Kidney tubule cell (primary cell): ENCODE measurements at regions not wholly inside any gene's neighbourhood (a gene's known extent, or its start where the extent isn't known, plus 50 kb on each side); places are given as distances from the start of the nearest gene placed in this dataset.
A peak's percentile ranks its signal among the peaks of the same experiment; 100 is the strongest.
"Not testable (repeated sequence)": the region's sequence is repeated elsewhere in the genome, so short reads cannot be mapped to it uniquely, and the experiment has no call there.

Experiments used
- DNase-seq: peaks from one replicate; pipeline ENCODE4 v3.0.0-alpha.2; 2018; ENCODE audit warnings: low spot score

DNA sequence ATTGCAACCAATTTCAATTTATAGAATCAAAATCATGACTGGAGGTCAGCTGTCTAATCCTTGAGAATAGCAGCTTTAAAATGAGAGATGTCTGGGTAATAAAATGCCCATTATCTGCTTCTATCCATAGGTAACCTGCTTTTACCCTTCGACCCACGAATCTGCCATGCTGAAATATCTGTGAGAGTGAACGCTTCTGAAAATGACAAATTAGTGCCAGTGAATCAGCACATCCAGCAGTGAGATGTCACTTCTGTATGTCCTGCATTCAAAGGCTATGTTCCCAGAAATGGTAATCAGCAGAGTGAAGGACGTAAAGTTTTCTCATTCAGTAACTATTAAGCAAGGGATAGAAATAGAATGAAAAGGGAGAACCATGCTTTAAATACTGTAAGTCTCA lies 532.4 kb upstream of the ITGA1 start:
- no peak for DNase-seq

DNA sequence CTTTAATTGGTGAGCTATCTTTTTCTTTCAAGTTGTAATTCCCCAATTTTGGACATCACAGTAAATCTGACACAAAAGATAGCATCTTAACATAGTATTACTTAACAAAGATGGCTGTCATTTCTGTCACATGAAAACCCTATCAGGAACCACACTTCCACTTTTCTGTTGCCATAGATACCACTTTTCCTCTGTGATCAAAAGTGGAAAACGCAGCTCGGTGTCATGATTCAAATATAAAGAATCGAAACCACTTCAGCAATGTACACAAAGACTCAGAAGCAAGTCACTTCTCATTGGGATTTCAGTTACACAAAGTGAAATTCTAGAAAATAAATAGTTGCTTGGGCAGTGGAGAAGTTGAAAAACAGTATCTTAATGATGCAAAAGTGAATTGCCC lies 524.9 kb upstream of the ITGA1 start:
- DNase-seq: no peak

DNA sequence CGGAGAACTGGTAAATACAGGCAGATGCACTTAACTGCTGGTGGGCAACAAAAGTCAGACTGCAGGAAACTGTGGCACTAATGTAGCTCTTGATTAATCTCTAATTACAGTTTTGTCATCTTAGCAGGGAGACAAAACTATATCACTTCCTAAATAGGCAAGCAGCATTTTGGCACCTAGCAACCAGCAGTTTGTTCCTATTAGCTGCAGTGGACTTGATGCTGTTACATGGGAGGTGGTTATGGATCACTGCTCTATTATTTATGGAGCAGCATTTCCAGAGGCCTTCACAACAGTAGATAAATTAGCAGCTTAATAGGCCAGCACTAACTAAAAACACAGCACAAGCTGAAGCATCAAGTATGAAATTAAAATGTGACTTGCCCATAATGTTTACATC lies 518.3 kb upstream of the ITGA1 start:
- no peak for DNase-seq

DNA sequence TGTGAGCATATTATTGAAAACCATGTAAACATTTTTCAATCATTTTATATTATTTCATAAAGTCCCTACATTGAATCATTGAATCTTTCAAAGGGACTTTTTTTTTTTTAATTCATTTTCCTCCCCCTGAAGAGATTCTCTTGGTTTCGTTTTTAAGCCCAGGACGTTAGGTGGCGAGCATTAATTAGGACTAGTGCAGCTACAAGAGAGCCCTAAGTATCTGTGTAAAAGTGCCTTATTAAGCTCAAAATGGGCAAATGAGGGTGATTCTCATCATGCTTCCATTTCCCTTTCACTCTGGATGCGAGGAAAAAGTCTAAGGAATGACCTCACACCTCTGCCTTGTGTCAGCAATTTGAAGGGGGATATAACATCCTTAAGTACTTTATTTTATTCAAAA lies 517.9 kb upstream of the ITGA1 start:
- no peak for DNase-seq

DNA sequence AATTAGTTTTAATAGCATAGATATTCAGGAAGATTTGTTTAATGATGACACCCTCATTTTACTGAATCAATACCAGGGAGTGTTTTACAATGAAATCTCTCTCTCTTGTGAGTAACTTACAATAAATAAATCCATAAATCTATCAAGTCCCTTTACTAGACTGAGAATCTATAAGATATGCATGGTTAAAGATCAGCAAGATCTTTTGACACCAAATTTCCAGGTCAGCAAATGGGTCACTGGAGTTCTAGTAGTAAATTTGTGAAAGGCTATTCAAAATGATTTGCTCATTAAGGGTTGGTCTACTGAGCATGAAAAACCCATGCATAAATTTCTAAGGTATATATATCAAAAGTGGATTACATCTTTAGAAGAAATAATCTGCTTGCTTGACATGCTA lies 512.1 kb upstream of the ITGA1 start:
- DNase-seq: no peak

DNA sequence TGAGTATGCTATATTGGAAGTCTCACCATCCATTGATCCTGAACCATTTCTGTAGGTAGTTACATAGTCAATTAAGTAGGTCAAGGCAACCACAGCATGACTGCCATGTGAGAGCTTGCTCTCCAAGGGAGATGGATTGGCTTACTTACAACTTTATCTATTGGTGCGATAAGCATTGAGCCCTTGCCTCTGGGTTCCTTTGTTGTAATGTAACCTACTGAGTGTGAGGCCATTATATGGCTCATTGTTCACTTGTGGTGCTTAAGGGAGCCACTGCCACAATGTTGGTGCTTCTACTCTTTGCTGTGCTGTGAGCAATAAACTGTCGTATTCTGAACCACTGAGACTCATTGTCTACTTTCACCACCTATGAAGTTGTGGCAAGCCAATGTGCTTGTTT lies 510.6 kb upstream of the ITGA1 start:
- no peak for DNase-seq

DNA sequence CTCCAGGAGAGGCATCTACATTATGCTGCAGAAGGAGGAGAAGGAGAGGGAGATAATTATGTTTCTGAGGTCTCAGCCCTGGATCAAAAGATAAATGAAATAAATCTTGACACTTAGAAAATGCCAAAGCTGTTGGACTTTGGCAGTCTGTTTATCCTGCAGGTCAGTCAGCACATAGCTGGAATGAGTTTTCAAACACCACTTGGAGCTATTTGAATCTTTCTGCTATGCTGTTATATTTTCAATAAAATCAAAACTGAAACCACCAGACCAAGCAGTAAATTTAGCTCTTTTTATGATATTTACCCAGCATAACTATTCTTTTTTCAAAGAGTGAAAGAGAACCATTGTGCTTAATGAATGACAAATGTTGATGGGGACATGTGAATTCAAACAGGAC lies 505.1 kb upstream of the ITGA1 start:
- no peak for DNase-seq

DNA sequence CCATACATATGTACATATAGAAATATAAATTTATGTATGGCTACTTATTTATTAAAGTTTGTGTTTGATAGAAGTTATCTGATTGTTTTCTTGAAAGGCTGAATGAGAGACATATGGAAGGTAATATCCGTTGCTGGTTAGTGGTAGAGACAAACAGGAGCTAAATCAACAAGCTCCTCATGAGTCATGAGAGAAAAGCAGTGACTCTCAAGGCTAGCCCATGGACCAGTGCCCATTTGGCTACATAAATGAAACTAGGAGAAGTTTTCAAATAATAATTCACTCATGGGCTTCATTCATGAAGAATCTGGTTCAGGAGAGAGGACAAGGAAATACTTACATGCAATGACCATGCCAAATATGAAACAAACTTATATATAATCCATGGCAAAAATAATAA lies 504.5 kb upstream of the ITGA1 start:
- peak; percentile 11 for DNase-seq

DNA sequence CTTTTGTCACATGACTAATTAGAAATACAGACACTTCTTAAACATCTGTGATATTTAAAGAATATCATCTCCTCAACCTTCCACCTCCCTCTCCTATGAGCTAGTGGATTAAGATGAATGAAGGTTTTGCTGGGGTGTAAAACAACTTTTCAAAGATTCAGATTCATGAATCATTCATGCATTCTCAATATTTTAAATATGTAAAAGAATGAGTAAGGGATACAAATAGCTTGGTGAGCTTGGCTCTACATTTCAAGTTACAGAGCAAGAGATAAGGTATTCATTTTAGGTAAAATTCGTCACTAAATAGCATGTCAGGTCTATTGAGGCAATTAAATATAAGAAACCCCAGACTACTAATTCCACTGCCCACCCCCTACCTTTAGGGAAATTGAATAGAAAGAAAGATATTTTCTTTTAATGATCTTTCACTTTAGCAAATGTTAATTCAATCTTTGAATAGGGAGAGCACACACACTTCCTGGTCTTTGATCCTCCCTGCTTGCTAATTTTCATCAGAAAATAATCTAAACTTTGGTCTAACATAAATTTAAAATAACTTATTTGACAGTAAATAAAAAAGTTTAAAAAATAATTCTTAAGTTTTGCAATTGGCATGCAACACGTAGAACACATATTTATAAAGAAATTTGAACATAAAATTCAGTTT lies 486.9 kb upstream of the ITGA1 start:
- DNase-seq: no peak

DNA sequence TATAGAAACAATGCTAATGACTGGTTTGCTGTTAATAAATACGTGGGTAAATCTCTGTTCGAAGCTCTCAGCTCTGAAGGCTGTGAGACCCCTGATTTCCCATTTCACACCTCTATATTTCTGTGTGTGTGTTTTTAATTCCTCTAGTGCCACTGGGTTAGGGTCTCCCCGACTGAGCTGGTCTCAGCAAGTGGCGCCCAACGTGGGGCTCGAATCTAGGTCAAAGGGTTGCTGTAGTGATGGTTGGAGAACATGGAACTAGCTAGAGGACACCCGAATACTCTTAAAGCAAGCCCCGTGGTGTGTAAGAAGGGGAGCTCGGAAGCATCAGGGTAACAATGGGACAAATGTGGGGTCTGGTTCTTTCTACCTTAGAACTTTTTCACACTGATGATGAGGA lies 482.9 kb upstream of the ITGA1 start:
- not testable (repeated sequence) for DNase-seq

DNA sequence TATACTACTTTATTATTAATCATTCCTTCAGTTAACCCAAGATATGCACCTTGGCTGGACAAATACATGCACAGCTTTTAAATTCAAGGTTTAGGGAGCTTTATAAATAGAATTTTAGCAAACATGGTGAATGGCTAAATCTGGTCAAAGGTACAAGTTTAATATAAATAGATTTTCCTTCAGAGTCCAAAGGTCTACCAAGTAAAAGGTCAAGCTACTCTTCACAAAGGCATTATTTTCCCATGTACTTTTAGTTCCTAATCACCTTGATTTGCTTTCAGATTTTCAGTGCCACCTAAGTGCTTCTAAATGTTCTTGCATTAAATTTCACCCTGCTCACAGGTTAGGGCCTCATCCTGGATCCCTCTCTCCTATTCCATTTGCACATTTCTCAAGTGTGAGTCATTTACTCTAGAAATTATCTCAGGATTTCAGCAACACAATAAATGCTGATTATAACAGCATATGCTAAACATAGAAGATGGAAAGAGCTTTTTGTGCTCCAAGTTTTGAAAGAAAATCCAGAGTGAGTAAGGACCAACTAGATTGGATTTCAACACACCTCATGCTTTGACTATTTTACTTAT lies 459.4 kb upstream of the ITGA1 start:
- no peak for DNase-seq

DNA sequence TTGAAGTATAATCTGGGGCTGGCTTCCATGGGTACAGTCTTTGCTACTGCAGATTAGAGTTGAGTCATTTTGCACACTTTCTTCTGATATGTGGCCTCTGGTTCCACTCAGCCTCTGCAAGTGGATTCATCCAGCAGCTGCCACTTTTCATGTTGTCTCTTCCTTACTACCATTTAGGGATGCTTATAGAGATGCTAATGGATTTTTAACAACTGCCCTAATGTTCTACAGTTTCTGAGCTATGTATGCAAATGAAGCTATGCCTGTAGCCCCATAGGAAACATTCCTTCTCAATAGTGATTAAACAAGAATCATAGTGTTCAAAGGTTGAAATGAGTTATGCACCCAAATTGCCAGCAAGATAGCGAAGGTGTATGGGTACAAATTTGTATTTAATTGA lies 456.0 kb upstream of the ITGA1 start:
- DNase-seq: no peak

DNA sequence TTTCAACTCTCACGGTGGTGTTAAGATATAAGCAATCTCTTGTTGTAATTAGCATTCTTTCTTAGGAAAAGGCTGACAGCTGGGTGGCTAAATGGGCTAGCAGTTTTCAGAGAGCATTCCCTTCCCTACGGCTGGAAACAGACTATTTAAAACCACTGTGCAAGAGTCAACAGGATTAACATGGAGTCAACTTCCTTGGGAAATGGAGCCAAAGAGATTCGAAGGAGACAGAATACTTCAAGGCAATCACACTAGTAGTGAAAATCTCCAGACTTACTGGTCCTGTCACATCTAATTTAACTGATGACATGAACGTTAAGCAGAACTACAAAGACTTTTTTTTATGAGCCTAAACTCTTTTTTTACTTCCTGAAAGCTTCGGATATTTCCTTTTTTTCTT lies 453.3 kb upstream of the ITGA1 start:
- DNase-seq: no peak

DNA sequence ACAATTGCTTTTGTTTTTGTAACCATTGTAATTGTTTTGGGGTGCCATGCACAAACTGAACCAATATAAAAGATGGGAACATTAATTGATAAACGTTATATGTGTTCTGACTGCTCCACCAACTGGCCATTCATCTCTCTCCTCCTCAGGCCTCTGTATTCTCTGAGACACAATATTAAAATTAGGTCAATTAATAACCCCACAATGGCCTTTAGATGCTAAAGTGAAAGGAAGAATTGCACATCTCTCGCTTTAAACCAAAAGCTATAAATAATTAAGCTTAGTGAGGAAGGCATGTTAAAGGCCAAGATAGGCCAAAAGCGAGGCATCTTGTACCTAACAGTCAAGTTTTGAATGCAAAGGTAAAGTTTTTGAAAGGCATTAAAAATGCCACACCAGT lies 448.4 kb upstream of the ITGA1 start:
- no peak for DNase-seq

DNA sequence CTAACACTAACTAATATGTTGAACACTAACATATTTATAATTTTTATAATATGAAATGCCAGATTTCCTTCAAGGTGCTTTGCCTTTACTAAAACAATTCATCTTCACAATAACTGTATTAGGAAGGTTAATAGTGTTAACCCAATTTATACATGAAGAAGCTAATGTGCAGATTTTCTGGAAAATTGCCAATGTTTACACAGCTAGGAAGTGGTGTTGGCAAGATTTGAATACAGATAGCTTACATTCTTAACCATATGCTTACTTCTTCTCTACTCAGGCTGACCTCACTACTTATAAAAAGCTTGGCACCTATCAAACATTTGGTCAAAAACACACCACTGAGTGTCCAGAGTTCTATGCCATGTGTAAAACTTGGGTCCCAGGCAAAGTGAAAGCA lies 445.4 kb upstream of the ITGA1 start:
- DNase-seq: no peak

DNA sequence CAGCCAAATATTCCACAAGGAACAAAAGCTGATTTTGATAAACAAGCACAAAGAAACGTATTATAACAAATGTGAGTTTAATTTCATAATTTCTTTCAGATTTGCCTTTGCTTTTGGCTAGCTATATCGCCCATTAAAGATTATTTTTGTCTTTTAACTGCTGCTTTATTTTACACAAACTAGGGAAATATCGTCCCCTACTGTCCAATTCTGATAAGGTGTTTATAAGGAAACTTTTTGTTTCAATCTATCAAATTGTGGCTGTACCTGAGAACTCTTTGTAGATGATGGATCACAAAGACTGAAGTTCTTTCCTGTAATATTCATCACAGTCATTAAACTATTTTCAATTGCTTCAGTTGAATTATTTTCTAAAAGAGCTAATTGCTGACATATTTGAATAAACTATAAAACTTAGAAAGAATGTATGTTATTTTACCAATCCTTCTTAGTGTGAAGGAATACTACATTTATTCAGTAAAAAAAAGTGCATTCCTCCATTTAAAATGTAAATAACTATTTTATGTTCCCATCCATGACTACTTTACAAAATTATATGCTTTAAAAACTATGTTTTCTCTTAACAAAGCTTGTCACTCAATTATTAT lies 431.3 kb upstream of the ITGA1 start:
- no peak for DNase-seq

DNA sequence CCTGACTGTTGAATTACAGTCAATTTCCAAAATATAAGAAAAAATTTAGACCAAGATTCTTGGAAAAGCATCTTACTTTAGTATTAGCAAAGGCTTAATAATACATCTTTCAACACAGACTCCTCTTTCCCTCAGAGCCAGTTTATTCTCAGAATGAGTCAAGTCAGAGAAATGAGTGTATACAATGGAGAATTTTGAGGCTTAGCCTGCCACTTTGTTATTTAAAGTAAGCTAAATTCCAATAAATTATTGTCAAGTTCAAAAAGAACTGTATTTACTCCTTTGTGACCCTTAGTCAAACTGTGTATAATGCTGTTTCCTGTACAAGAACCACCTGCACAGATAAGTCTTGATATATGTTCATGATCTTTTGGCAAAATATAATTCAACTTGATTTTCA lies 428.5 kb upstream of the ITGA1 start:
- no peak for DNase-seq

DNA sequence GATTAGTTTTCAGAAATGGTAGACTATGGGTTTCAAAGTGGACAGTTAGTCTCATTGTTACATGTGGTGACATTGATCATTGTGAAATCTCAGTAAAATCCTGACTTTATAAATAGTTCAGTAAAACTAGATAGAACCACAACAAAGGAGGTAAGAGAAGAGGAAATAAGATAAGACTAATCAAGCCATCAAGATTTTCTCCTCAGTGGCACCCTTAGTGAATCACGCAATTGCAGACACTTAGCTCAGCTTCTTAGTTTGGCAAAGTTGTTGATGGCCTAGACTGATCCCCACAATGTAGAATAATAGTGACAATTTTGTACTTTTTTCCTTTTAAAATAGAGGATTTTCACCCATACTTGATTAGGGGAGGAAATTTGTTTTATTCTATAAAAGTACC lies 426.7 kb upstream of the ITGA1 start:
- DNase-seq: no peak

DNA sequence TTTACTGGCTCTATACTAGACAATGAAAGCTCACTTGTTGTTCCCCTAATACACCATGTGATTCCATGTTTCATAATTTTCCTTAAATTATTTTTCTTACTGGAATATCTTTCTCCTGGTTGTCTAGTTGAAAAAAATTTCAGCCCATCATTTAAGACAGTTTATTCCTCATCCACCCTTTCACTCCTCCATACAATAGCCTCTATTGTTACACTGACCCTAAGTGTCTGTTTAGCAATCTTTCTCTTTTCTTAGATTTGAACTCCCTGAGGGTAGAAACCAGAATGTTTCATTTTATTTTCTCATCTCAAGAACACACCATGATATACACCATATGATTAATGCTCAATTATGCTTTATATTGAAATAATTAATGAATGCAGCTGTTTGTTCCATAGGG lies 413.4 kb upstream of the ITGA1 start:
- no peak for DNase-seq

DNA sequence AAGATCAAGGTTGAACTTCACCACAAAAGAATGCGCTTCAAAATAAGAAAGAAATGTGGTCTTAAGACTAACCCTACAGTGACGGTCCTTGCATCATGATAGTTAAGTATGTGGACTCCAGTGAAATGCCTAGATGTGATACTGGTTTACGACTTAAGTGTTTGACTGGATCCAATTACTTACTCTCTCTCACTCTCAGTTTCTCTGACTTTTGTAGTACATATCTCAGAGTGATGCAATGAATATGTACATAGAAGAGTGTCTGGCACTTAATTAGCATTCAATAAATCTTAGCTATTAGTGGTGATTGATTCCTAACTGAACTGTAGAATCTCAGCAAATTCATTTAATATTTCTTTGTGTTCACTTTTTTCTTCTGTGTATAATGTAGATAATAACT lies 411.7 kb upstream of the ITGA1 start:
- no peak for DNase-seq

DNA sequence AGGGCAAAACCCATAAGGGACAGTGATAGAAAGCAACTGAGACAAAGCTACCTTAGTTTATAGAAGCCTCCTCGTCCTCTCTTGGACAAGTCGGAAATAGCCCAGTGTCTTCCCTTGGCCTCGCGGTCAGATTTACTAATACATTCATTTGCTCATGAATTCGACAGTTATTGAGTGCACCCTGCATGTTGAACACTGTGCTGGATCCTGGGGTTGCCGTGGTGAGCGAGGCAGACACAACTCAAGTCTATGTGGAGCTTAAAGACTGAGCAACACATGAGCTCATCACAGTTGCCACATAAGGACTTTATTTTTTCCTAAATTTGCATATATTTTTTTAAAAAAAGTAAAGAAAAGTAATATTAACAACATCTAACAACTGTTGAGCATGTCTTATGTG lies 411.1 kb upstream of the ITGA1 start:
- DNase-seq: no peak

DNA sequence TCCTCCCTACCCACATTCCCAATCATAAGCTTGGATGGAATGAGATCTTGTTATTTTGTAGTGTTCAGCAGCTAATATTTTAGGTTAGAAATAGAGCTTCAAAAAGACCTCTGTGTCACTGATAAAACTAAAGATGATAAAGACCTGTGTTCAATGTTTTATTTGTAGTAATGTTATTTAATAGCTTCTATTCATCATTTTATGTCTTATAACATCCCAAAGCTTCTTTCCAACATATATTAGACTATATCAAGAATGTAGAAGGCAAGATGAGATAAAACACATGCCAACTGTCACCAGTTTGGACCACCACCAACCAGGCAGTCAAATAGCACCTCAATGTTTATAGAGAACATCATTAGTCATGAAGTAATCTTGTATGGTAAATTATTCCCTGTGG lies 409.5 kb upstream of the ITGA1 start:
- no peak for DNase-seq

DNA sequence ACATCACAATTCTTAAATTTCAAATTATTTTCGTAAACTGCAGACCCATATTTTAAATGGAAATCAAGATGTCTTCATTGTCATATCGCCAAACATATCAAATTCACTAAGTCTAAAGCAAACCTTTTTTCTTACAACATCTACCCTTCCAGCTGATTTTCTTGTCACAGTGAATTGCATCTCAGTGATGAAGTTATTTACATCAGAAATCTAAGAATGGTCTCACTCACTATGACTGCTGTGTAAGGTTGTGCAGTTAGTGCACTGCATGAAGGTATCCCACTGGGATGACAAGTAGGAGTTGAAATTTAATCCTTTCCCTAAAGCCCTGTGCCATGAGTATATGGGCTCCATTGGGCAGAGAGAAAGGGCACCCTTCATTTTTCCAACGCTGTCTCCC lies 399.4 kb upstream of the ITGA1 start:
- DNase-seq: no peak

DNA sequence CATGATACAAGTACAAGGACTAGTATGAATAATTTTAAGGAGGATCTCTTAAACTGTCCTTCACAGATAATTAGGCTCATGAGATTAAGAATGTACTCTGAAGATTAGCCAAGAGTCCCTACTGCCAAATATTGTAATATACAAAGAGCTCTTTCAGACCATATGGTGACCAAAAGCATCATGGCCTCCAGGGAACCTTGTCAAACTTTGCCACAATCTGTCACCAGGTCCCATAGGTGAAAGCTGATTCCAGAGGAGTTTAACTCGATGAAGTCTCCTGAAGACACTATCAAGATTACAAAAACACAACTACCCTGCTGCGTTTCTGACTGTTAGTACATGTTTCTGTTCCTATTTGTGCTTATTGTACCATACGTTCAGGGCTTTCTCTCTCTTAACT lies 395.4 kb upstream of the ITGA1 start:
- no peak for DNase-seq
